ENCODE measurements at regions not wholly inside any gene's neighbourhood (a gene's known extent, or its start where the extent isn't known, plus 50 kb on each side); places are given as distances from the start of the nearest gene placed in this dataset.

GRCh38 chr2:12177455-12178288 lies 431.2 kb downstream of the LPIN1 start:
- no peak for DNase-seq

- no peak for DNase-seq
These were observed 432.1 kb downstream of the LPIN1 start for GRCh38 chr2:12178289-12179080.

- DNase-seq = no peak
These were observed 433.6 kb downstream of the LPIN1 start for GRCh38 chr2:12180031-12180430.

- DNase-seq = no peak
These were observed 436.7 kb downstream of the LPIN1 start for GRCh38 chr2:12183032-12183645.

GRCh38 chr2:12192762-12193161 lies 446.3 kb downstream of the LPIN1 start:
- DNase-seq = no peak

GRCh38 chr2:12194968-12195367 lies 448.5 kb downstream of the LPIN1 start:
- DNase-seq = no peak

- DNase-seq = no peak
These were observed 450.1 kb downstream of the LPIN1 start for GRCh38 chr2:12196495-12196894.

GRCh38 chr2:12197133-12197532 lies 450.7 kb downstream of the LPIN1 start:
- no peak for DNase-seq

GRCh38 chr2:12199491-12200211 lies 453.2 kb downstream of the LPIN1 start:
- no peak for DNase-seq

GRCh38 chr2:12201369-12201768 lies 454.9 kb downstream of the LPIN1 start:
- DNase-seq = no peak

GRCh38 chr2:12202313-12203075 lies 456.1 kb downstream of the LPIN1 start:
- DNase-seq = no peak

- no peak for DNase-seq
These were observed 457.1 kb downstream of the LPIN1 start for GRCh38 chr2:12203528-12203927.

GRCh38 chr2:12205086-12205485 lies 458.7 kb downstream of the LPIN1 start:
- DNase-seq = no peak

- DNase-seq = no peak
These were observed 461.1 kb downstream of the LPIN1 start for GRCh38 chr2:12207491-12207890.

- no peak for DNase-seq
These were observed 463.8 kb downstream of the LPIN1 start for GRCh38 chr2:12210016-12210933.

- no peak for DNase-seq
These were observed 465.1 kb downstream of the LPIN1 start for GRCh38 chr2:12211326-12212175.

- DNase-seq = no peak
These were observed 466.6 kb downstream of the LPIN1 start for GRCh38 chr2:12212841-12213597.

- DNase-seq = no peak
These were observed 470.7 kb downstream of the LPIN1 start for GRCh38 chr2:12217175-12217574.

GRCh38 chr2:12219761-12220160 lies 473.3 kb downstream of the LPIN1 start:
- no peak for DNase-seq
